ENCODE measurements at regions not wholly inside any gene's neighbourhood (a gene's known extent, or its start where the extent isn't known, plus 50 kb on each side); places are given as distances from the start of the nearest gene placed in this dataset.

DNA sequence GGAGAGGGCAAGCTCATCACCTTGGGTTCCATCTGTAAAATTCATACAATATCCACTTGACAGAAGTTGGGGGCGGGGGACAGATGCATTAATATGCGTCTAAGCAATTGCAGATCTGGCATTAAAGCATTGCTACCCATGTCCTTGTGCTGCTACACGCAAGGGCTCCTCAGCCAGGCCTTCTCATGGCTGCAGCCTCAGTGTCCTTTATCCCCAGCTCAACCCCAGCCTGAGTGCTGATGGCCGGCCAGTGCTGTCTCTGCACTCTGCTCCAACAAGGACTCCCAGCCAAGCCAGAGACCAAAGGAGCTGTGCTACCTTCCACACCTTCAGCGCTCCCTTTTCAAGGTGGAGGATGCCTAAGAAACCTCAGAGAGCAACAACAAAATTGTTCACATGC, 188.5 kb upstream of the STXBP5 start:
- DNase-seq (ENCODE audit: low read depth) = no peak
- H3K36me3 Mint-ChIP-seq (ENCODE audit: low read depth, unreplicated experiment) = no peaks in the 10 kb centered on the region
- no peak overlapping the region for H3K27ac ChIP-seq (ENCODE audit: low read depth, low read length)
- no peak for FAIRE-seq
- no peaks in the 10 kb centered on the region for H3K9me3 Mint-ChIP-seq (ENCODE audit: unreplicated experiment)
- no peak for TF ChIP-seq EZH2 (IDR thresholded peaks at IDR 0.05; ENCODE audit: insufficient read depth, low read length)
- TF ChIP-seq, protein P1, sequence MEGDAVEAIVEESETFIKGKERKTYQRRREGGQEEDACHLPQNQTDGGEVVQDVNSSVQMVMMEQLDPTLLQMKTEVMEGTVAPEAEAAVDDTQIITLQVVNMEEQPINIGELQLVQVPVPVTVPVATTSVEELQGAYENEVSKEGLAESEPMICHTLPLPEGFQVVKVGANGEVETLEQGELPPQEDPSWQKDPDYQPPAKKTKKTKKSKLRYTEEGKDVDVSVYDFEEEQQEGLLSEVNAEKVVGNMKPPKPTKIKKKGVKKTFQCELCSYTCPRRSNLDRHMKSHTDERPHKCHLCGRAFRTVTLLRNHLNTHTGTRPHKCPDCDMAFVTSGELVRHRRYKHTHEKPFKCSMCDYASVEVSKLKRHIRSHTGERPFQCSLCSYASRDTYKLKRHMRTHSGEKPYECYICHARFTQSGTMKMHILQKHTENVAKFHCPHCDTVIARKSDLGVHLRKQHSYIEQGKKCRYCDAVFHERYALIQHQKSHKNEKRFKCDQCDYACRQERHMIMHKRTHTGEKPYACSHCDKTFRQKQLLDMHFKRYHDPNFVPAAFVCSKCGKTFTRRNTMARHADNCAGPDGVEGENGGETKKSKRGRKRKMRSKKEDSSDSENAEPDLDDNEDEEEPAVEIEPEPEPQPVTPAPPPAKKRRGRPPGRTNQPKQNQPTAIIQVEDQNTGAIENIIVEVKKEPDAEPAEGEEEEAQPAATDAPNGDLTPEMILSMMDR (IDR thresholded peaks at IDR 0.05; ENCODE audit: insufficient read depth, low read depth, low read length) = no peak
- H3K27me3 Mint-ChIP-seq (ENCODE audit: low read depth, unreplicated experiment) = no peaks in the 10 kb centered on the region
- no peak overlapping the region for H3K4me3 ChIP-seq (ENCODE audit: insufficient read depth, low read depth, low read length)
- H3K4me3 Mint-ChIP-seq (ENCODE audit: unreplicated experiment) = no peak overlapping the region
- no peak overlapping the region for H3K4me2 ChIP-seq (ENCODE audit: low read length)
- H4K20me1 ChIP-seq (ENCODE audit: insufficient read depth, low read length) = no peaks in the 10 kb centered on the region
- H3K27me3 ChIP-seq (ENCODE audit: insufficient read depth, low read length) = no peaks in the 10 kb centered on the region
- no peaks in the 10 kb centered on the region for H3K36me3 ChIP-seq (ENCODE audit: insufficient read depth, low read length)
- H3K27ac Mint-ChIP-seq (ENCODE audit: unreplicated experiment) = no peak overlapping the region
- H3K9ac ChIP-seq (ENCODE audit: low read length) = no peak overlapping the region
- peaks cover 3% of the 10 kb centered on the region for H3K4me1 Mint-ChIP-seq (ENCODE audit: low read depth, unreplicated experiment)
- no peaks in the 10 kb centered on the region for H3K9me3 ChIP-seq (ENCODE audit: insufficient read depth, low read depth, low read length)
- no peaks in the 10 kb centered on the region for H3K4me1 ChIP-seq (ENCODE audit: insufficient read depth, low read length)
- H3K79me2 ChIP-seq (ENCODE audit: insufficient read depth, low read length) = no peaks in the 10 kb centered on the region
- no peak overlapping the region for H2AFZ ChIP-seq (ENCODE audit: low read depth, low read length)

GRCh38 chr6:147016440-147016839, 187.8 kb upstream of the STXBP5 start:
- no peak overlapping the region for H3K9ac ChIP-seq (ENCODE audit: low read length)
- H3K27me3 ChIP-seq (ENCODE audit: insufficient read depth, low read length) = no peaks in the 10 kb centered on the region
- H4K20me1 ChIP-seq (ENCODE audit: insufficient read depth, low read length) = no peaks in the 10 kb centered on the region
- no peak overlapping the region for H3K4me3 ChIP-seq (ENCODE audit: insufficient read depth, low read depth, low read length)
- H3K36me3 ChIP-seq (ENCODE audit: insufficient read depth, low read length) = no peaks in the 10 kb centered on the region
- no peak overlapping the region for H2AFZ ChIP-seq (ENCODE audit: low read depth, low read length)
- Mint-ChIP-seq H3K9me3 (ENCODE audit: unreplicated experiment) (no peaks in the 10 kb centered on the region), H3K27ac (ENCODE audit: unreplicated experiment) (no peak overlapping the region), H3K27me3 (ENCODE audit: low read depth, unreplicated experiment) (no peaks in the 10 kb centered on the region), H3K4me3 (ENCODE audit: unreplicated experiment) (no peak overlapping the region), H3K36me3 (ENCODE audit: low read depth, unreplicated experiment) (no peaks in the 10 kb centered on the region), H3K4me1 (ENCODE audit: low read depth, unreplicated experiment) (peaks cover 3% of the 10 kb centered on the region)
- DNase-seq (ENCODE audit: low read depth) (no peak), FAIRE-seq (no peak)
- H3K4me2 ChIP-seq (ENCODE audit: low read length) = no peak overlapping the region
- H3K79me2 ChIP-seq (ENCODE audit: insufficient read depth, low read length) = no peaks in the 10 kb centered on the region
- TF ChIP-seq EZH2 (IDR thresholded peaks at IDR 0.05; ENCODE audit: insufficient read depth, low read length) = no peak
- TF ChIP-seq, protein P1 (IDR thresholded peaks at IDR 0.05; ENCODE audit: insufficient read depth, low read depth, low read length) = no peak
- no peaks in the 10 kb centered on the region for H3K9me3 ChIP-seq (ENCODE audit: insufficient read depth, low read depth, low read length)
- H3K27ac ChIP-seq (ENCODE audit: low read depth, low read length) = no peak overlapping the region
- no peaks in the 10 kb centered on the region for H3K4me1 ChIP-seq (ENCODE audit: insufficient read depth, low read length)

- H3K79me2 ChIP-seq (ENCODE audit: insufficient read depth, low read length) = no peaks in the 10 kb centered on the region
- no peak overlapping the region for H3K27ac ChIP-seq (ENCODE audit: low read depth, low read length)
- H3K4me2 ChIP-seq (ENCODE audit: low read length) = no peak overlapping the region
- H3K9me3 ChIP-seq (ENCODE audit: insufficient read depth, low read depth, low read length) = no peaks in the 10 kb centered on the region
- TF ChIP-seq, protein P1 (IDR thresholded peaks at IDR 0.05; ENCODE audit: insufficient read depth, low read depth, low read length) = no peak
- TF ChIP-seq EZH2 (IDR thresholded peaks at IDR 0.05; ENCODE audit: insufficient read depth, low read length) = no peak
- Mint-ChIP-seq H3K36me3 (ENCODE audit: low read depth, unreplicated experiment) (no peaks in the 10 kb centered on the region), H3K27me3 (ENCODE audit: low read depth, unreplicated experiment) (no peaks in the 10 kb centered on the region), H3K4me1 (ENCODE audit: low read depth, unreplicated experiment) (peaks cover 3% of the 10 kb centered on the region), H3K27ac (ENCODE audit: unreplicated experiment) (no peak overlapping the region), H3K9me3 (ENCODE audit: unreplicated experiment) (no peaks in the 10 kb centered on the region), H3K4me3 (ENCODE audit: unreplicated experiment) (no peak overlapping the region)
- no peaks in the 10 kb centered on the region for H3K4me1 ChIP-seq (ENCODE audit: insufficient read depth, low read length)
- no peaks in the 10 kb centered on the region for H4K20me1 ChIP-seq (ENCODE audit: insufficient read depth, low read length)
- H3K36me3 ChIP-seq (ENCODE audit: insufficient read depth, low read length) = no peaks in the 10 kb centered on the region
- DNase-seq (ENCODE audit: low read depth) (no peak), FAIRE-seq (no peak)
- H3K4me3 ChIP-seq (ENCODE audit: insufficient read depth, low read depth, low read length) = no peak overlapping the region
- no peak overlapping the region for H2AFZ ChIP-seq (ENCODE audit: low read depth, low read length)
- H3K9ac ChIP-seq (ENCODE audit: low read length) = no peak overlapping the region
- no peaks in the 10 kb centered on the region for H3K27me3 ChIP-seq (ENCODE audit: insufficient read depth, low read length)
These were observed 187.1 kb upstream of the STXBP5 start for GRCh38 chr6:147017153-147017552.
